H9 (cell line): ENCODE measurements at regions not wholly inside any gene's neighbourhood (a gene's known extent, or its start where the extent isn't known, plus 50 kb on each side); places are given as distances from the start of the nearest gene placed in this dataset.

Source experiments
- DNase-seq: peaks from one replicate; pipeline ENCODE4 v3.0.0-alpha.2; 2017
- H2AFZ ChIP-seq: one replicate; pipeline ENCODE4 v1.6.1; 2013; ENCODE audit warnings: mild to moderate bottlenecking, low read length, control low read depth, moderate library complexity
- H2AK5ac ChIP-seq: 2 replicates; pipeline ENCODE4 v1.6.1; 2013; ENCODE audit warnings: low read length, control low read depth, mixed read lengths; ENCODE audit not compliant: insufficient read length
- H2BK120ac ChIP-seq: one replicate; pipeline ENCODE4 v1.6.1; 2013; ENCODE audit warnings: low read depth, mild to moderate bottlenecking, low read length, control low read depth, inconsistent platforms; ENCODE audit not compliant: poor library complexity, severe bottlenecking
- H2BK12ac ChIP-seq: 2 replicates; pipeline ENCODE4 v1.6.1; 2013; ENCODE audit warnings: low read length, control low read depth, mixed read lengths, low read depth; ENCODE audit not compliant: insufficient read length
- H2BK15ac ChIP-seq: 2 replicates; pipeline ENCODE4 v1.6.1; 2013; ENCODE audit warnings: low read depth, low read length, control low read depth
- H2BK20ac ChIP-seq: one replicate; pipeline ENCODE4 v1.6.1; 2013; ENCODE audit warnings: low read depth, mild to moderate bottlenecking, low read length, control low read depth, inconsistent platforms; ENCODE audit not compliant: poor library complexity, severe bottlenecking
- H2BK5ac ChIP-seq: 2 replicates; pipeline ENCODE4 v1.6.1; 2013; ENCODE audit warnings: low read length, control low read depth, mixed read lengths; ENCODE audit not compliant: insufficient read length
- H3K14ac ChIP-seq: 2 replicates; pipeline ENCODE4 v1.6.1; 2013; ENCODE audit warnings: low read length, control low read depth; ENCODE audit not compliant: insufficient read depth
- H3K18ac ChIP-seq: 2 replicates; pipeline ENCODE4 v1.6.1; 2013; ENCODE audit warnings: low read depth, mild to moderate bottlenecking, mixed read lengths, low read length, control low read depth; ENCODE audit not compliant: insufficient read length
- H3K23ac ChIP-seq: 2 replicates; pipeline ENCODE4 v1.6.1; 2013; ENCODE audit warnings: low read length, control low read depth, mixed read lengths, low read depth; ENCODE audit not compliant: insufficient read length
- H3K23me2 ChIP-seq: 2 replicates; pipeline ENCODE4 v1.6.1; 2013; ENCODE audit warnings: low read depth, mild to moderate bottlenecking, mixed read lengths, low read length, control low read depth; ENCODE audit not compliant: insufficient read length, poor library complexity, severe bottlenecking
- H3K27ac ChIP-seq: 2 replicates; pipeline ENCODE4 v1.5.1; 2013; ENCODE audit warnings: low read length, control low read depth, mixed read lengths, low read depth; ENCODE audit not compliant: insufficient read length
- H3K27me3 ChIP-seq: 2 replicates; pipeline ENCODE4 v1.6.1; 2013; ENCODE audit warnings: low read length, control low read depth, inconsistent platforms; ENCODE audit not compliant: insufficient read depth
- H3K4ac ChIP-seq: 2 replicates; pipeline ENCODE4 v1.6.1; 2013; ENCODE audit warnings: low read depth, mild to moderate bottlenecking, control low read depth, inconsistent platforms, low read length, moderate library complexity
- H3K4me1 ChIP-seq: 2 replicates; pipeline ENCODE4 v1.6.1; 2013; ENCODE audit warnings: low read length, control low read depth, inconsistent platforms; ENCODE audit not compliant: insufficient read depth
- H3K4me2 ChIP-seq: 2 replicates; pipeline ENCODE4 v1.6.1; 2013; ENCODE audit warnings: low read length, control low read depth, mixed read lengths; ENCODE audit not compliant: insufficient read length, insufficient read depth
- H3K56ac ChIP-seq: 2 replicates; pipeline ENCODE4 v1.6.1; 2013; ENCODE audit warnings: low read depth, mild to moderate bottlenecking, mixed read lengths, low read length, control low read depth; ENCODE audit not compliant: insufficient read length
- H3K79me1 ChIP-seq: 2 replicates; pipeline ENCODE4 v1.6.1; 2013; ENCODE audit warnings: low read depth, mild to moderate bottlenecking, moderate library complexity, low read length, control low read depth, inconsistent platforms; ENCODE audit not compliant: insufficient read depth, poor library complexity, severe bottlenecking
- H3K79me2 ChIP-seq: 2 replicates; pipeline ENCODE4 v1.6.1; 2013; ENCODE audit warnings: low read length, control low read depth, inconsistent platforms; ENCODE audit not compliant: insufficient read depth
- H3K9ac ChIP-seq: 2 replicates; pipeline ENCODE4 v1.6.1; 2013; ENCODE audit warnings: low read length, control low read depth, mixed read lengths; ENCODE audit not compliant: insufficient read length; ENCODE audit errors: extremely low read depth
- H3K9me3 ChIP-seq: one replicate; pipeline ENCODE4 v1.6.1; 2013; ENCODE audit warnings: low read depth, low read length, inconsistent platforms; ENCODE audit not compliant: control insufficient read depth
- H3T11ph ChIP-seq: one replicate; pipeline ENCODE4 v1.6.1; 2013; ENCODE audit warnings: mild to moderate bottlenecking, low read length, control low read depth, inconsistent platforms
- H4K20me1 ChIP-seq: one replicate; pipeline ENCODE4 v1.6.1; 2013; ENCODE audit not compliant: control insufficient read depth, insufficient read length, insufficient read depth
- H4K5ac ChIP-seq: 2 replicates; pipeline ENCODE4 v1.6.1; 2013; ENCODE audit warnings: low read depth, mild to moderate bottlenecking, mixed read lengths, low read length, control low read depth; ENCODE audit not compliant: insufficient read length
- H4K8ac ChIP-seq: replicated peaks from 2 replicates; pipeline ENCODE4 v1.6.1; 2013; ENCODE audit warnings: low read length, control low read depth, mixed read lengths, low read depth; ENCODE audit not compliant: insufficient read length
- H4K91ac ChIP-seq: 2 replicates; pipeline ENCODE4 v1.6.1; 2013; ENCODE audit warnings: low read depth, mild to moderate bottlenecking, moderate library complexity, mixed read lengths, low read length, control low read depth; ENCODE audit not compliant: insufficient read length
- H3K27ac Mint-ChIP-seq, 3 experiments: 2 replicates in 2 of 3; 3 replicates in 1 of 3; pipeline ENCODE4 v1.8.0; 2020 to 2021; ENCODE audit warnings: mixed read lengths in 3 of 3, mild to moderate bottlenecking in 1 of 3, moderate library complexity in 1 of 3
- H3K27me3 Mint-ChIP-seq: 2 replicates; pipeline ENCODE4 v1.8.0; 2021; ENCODE audit warnings: low read depth, mild to moderate bottlenecking, moderate library complexity, mixed read lengths
- H3K36me3 Mint-ChIP-seq, 3 experiments: 2 replicates in 2 of 3; 3 replicates in 1 of 3; pipeline ENCODE4 v1.8.0; 2020 to 2021; ENCODE audit warnings: low read depth in 3 of 3, mixed read lengths in 3 of 3; ENCODE audit not compliant: insufficient read depth in 1 of 3
- H3K4me1 Mint-ChIP-seq, 2 experiments: 2 replicates each; pipeline ENCODE4 v1.8.0; 2020; ENCODE audit warnings: mixed read lengths in 2 of 2
- H3K4me3 Mint-ChIP-seq, 2 experiments: 2 replicates in 1 of 2; 3 replicates in 1 of 2; pipeline ENCODE4 v1.8.0; 2020 to 2021; ENCODE audit warnings: mild to moderate bottlenecking in 2 of 2, mixed read lengths in 2 of 2, moderate library complexity in 1 of 2
- H3K9me3 Mint-ChIP-seq, 2 experiments: 2 replicates in 1 of 2; 3 replicates in 1 of 2; pipeline ENCODE4 v1.8.0; 2020; ENCODE audit warnings: mild to moderate bottlenecking in 2 of 2, mixed read lengths in 2 of 2, moderate library complexity in 1 of 2
- WGBS: extraction: QIAGEN DNeasy Blood & Tissue Kit; methylation state at CpG from one replicate; pipeline ENCODE4 v1.1.7; 2013; ENCODE audit warnings: missing lambda C conversion rate, low lambda C conversion rate, mixed read lengths; ENCODE audit not compliant: insufficient read length; ENCODE audit errors: extremely low coverage; 5-methylcytosine and 5-hydroxymethylcytosine counted together
- TF ChIP-seq, protein P1 (sequence below): fragments of 200-600 bp; sonication (generic); conservative IDR thresholded peaks from 3 replicates; pipeline ENCODE4 v1.8.0; 2021; ENCODE audit warnings: antibody characterized with exemption, mild to moderate bottlenecking

DNA sequence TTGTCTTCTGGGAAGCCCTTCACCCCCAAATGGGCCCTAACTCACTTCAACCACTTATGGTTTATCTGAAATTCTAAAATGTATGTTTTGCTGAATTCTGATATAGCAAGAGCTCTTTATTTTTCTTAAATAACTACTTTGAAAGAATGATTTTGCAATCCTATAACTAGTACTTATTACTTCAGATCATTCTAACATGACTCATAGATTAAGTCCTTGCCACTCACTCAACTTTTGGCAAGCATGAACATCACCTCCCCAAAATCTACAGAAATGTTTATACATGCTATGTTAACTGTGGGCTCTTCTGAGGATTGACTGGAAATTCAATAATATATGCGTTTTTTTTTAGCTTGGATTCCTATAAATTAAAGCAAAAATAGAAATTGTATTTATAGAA lies 367.4 kb upstream of the FAT3 start:
- no peaks in the 10 kb centered on the region for H3K27me3 Mint-ChIP-seq
- Histone ChIP-seq H2BK12ac (no peak overlapping the region), H2AK5ac (no peak overlapping the region), H3K56ac (no peak overlapping the region), H3K14ac (no peak overlapping the region), H3K79me1 (no peaks in the 10 kb centered on the region), H3T11ph (no peak overlapping the region), H4K91ac (no peak overlapping the region), H3K9me3 (no peaks in the 10 kb centered on the region), H2BK120ac (no peak overlapping the region), H2AFZ (no peak overlapping the region), H2BK15ac (no peak overlapping the region), H4K8ac (no peak overlapping the region), H3K18ac (no peak overlapping the region), H2BK5ac (no peak overlapping the region), H3K79me2 (no peaks in the 10 kb centered on the region), H3K4me2 (no peak overlapping the region), H3K9ac (no peak overlapping the region), H3K23ac (no peak overlapping the region), H3K4me1 (no peaks in the 10 kb centered on the region), H2BK20ac (no peak overlapping the region), H4K5ac (no peak overlapping the region), H3K27ac (no peak overlapping the region), H3K27me3 (no peaks in the 10 kb centered on the region), H4K20me1 (no peaks in the 10 kb centered on the region), H3K4ac (no peak overlapping the region), H3K23me2 (no peaks in the 10 kb centered on the region)
- no peak overlapping the region for H3K27ac Mint-ChIP-seq
- H3K9me3 Mint-ChIP-seq: no peaks in the 10 kb centered on the region
- H3K36me3 Mint-ChIP-seq: no peaks in the 10 kb centered on the region
- WGBS: no CpG with 5 or more reads among the region's 1 CpG
- DNase-seq: no peak
- H3K4me1 Mint-ChIP-seq: no peaks in the 10 kb centered on the region
- TF ChIP-seq, protein P1, sequence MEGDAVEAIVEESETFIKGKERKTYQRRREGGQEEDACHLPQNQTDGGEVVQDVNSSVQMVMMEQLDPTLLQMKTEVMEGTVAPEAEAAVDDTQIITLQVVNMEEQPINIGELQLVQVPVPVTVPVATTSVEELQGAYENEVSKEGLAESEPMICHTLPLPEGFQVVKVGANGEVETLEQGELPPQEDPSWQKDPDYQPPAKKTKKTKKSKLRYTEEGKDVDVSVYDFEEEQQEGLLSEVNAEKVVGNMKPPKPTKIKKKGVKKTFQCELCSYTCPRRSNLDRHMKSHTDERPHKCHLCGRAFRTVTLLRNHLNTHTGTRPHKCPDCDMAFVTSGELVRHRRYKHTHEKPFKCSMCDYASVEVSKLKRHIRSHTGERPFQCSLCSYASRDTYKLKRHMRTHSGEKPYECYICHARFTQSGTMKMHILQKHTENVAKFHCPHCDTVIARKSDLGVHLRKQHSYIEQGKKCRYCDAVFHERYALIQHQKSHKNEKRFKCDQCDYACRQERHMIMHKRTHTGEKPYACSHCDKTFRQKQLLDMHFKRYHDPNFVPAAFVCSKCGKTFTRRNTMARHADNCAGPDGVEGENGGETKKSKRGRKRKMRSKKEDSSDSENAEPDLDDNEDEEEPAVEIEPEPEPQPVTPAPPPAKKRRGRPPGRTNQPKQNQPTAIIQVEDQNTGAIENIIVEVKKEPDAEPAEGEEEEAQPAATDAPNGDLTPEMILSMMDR: no peak
- no peak overlapping the region for H3K4me3 Mint-ChIP-seq
